Panc1 (cell line): ENCODE measurements at regions not wholly inside any gene's neighbourhood (a gene's known extent, or its start where the extent isn't known, plus 50 kb on each side); places are given as distances from the start of the nearest gene placed in this dataset. TPM values are rescaled to one million over a fixed set of nuclear protein-coding genes. Genes with fewer than 3 reads are reported as not detected.

ENCODE experiments used
- ATAC-seq: fragments of 200-7000 bp; cut with Tn5 transposase; 2 replicates; pipeline ENCODE4 v1.9.1; 2020; ENCODE audit warnings: mild to moderate bottlenecking, moderate library complexity
- BruUV-seq: library from RNA; stranded (reverse); fragments of 400-500 nt; replicated peaks from 2 replicates; lab custom pipeline; 2021; lab: Mats Ljungman, UMichigan
- CTCF ChIA-PET: fragments of 300-600 bp; sonication (Branson Sonifier 250); formaldehyde crosslinking; loops from one replicate; lab custom pipeline; 2022; ENCODE audit warnings: antibody characterized with exemption; lab: Charles Lee
- POLR2A ChIA-PET: fragments of 300-600 bp; sonication (Branson Sonifier 250); formaldehyde crosslinking; loops from one replicate; lab custom pipeline; 2022; ENCODE audit warnings: antibody characterized with exemption; lab: Charles Lee
- DNase-seq: peaks from one replicate; pipeline ENCODE4 v3.0.0-alpha.2; 2010; ENCODE audit warnings: low read depth, low spot score
- H3K27ac ChIP-seq: 2 replicates; pipeline ENCODE4 v1.5.1; 2011; ENCODE audit warnings: mild to moderate bottlenecking, low read length, inconsistent platforms
- H3K27me3 ChIP-seq: fragments of 200-500 bp; sonication (Bioruptor generic); 2 replicates; pipeline ENCODE4 v1.6.0; 2014; ENCODE audit warnings: low read length, inconsistent platforms; ENCODE audit not compliant: control insufficient read depth, insufficient read depth
- H3K36me3 ChIP-seq: fragments of 200-500 bp; sonication (Bioruptor generic); 2 replicates; pipeline ENCODE4 v1.5.1; 2014; ENCODE audit warnings: inconsistent platforms, mild to moderate bottlenecking, low read length, moderate library complexity; ENCODE audit not compliant: control insufficient read depth, insufficient read depth
- H3K4me1 ChIP-seq: 2 replicates; pipeline ENCODE4 v1.5.1; 2011; ENCODE audit warnings: inconsistent platforms, mild to moderate bottlenecking, low read length, moderate library complexity; ENCODE audit not compliant: control insufficient read depth, insufficient read depth
- H3K4me3 ChIP-seq, 2 experiments: 2 replicates each; pipeline ENCODE4 v1.5.1; 2011 to 2012; ENCODE audit warnings: low read depth in 2 of 2, low read length in 2 of 2, mild to moderate bottlenecking in 2 of 2, inconsistent platforms in 1 of 2, moderate library complexity in 1 of 2
- H3K9me3 ChIP-seq: fragments of 200-500 bp; sonication (Bioruptor generic); 2 replicates; pipeline ENCODE4 v1.5.1; 2014; ENCODE audit warnings: low read depth, mild to moderate bottlenecking, inconsistent platforms, low read length, moderate library complexity; ENCODE audit not compliant: control insufficient read depth, insufficient read depth
- CTCF ChIP-seq: fragments of 450-650 bp; IDR thresholded peaks from 2 replicates; pipeline ENCODE4 v1.5.1; 2017; ENCODE audit warnings: mild to moderate bottlenecking
- POLR2AphosphoS5 ChIP-seq: IDR thresholded peaks from 2 replicates; pipeline ENCODE4 v1.6.1; 2012; ENCODE audit warnings: mild to moderate bottlenecking, low read depth, low read length, moderate library complexity
- REST ChIP-seq, 2 experiments: IDR thresholded peaks; 2 replicates each; pipeline ENCODE4 v1.6.1; 2011 to 2012; ENCODE audit warnings: low read depth in 2 of 2, control low read depth in 1 of 2, low read length in 1 of 2, mild to moderate bottlenecking in 1 of 2, moderate library complexity in 1 of 2; ENCODE audit not compliant: insufficient read depth in 1 of 2
- SIN3A ChIP-seq: IDR thresholded peaks from 2 replicates; pipeline ENCODE4 v1.6.1; 2012; ENCODE audit warnings: low read depth, mild to moderate bottlenecking, low read length, moderate library complexity, borderline replicate concordance; ENCODE audit not compliant: insufficient read depth
- TCF7L2 ChIP-seq: IDR thresholded peaks from 2 replicates; pipeline ENCODE4 v1.6.1; 2011; ENCODE audit warnings: mild to moderate bottlenecking, low read depth, low read length, inconsistent platforms
- in situ Hi-C: cut with HindIII; loops from 2 replicates; pipeline ENCODE4 v1.10.0; 2016; ENCODE audit warnings: low sequenced_read_pairs, low pct_unique_long_range_greater_than_20kb
- intact Hi-C: fragments of 100-400 bp; cut with micrococcal nuclease; formaldehyde crosslinking; loops from one replicate; pipeline ENCODE4 v1.10.0; 2022; ENCODE audit not compliant: unreplicated experiment
- microRNA-seq: library from miRNA; unstranded; fragments of <30 nt; microRNA quantifications from one replicate; pipeline ENCODE4 v1.1.0, GENCODE V29; 2020; ENCODE audit not compliant: unreplicated experiment

GRCh38 chr9:106800701-106801270 is 62.2 kb upstream of the ZNF462 start:
- ChIA-PET CTCF (interaction anchor here (0.6 kb wide), 1 partner anchor 567 kb away, joined by 3 read pairs; no protein-coding TSS in a partner anchor), POLR2A (interaction anchor here (0.6 kb wide), 1 partner anchor 63 kb away, joined by 8 read pairs; no protein-coding TSS in a partner anchor)
- Histone ChIP-seq H3K27me3 (no peaks in the 10 kb centered on the region), H3K4me3 (no peak overlapping the region), H3K36me3 (no peaks in the 10 kb centered on the region), H3K27ac (no peak overlapping the region), H3K4me1 (no peaks in the 10 kb centered on the region), H3K9me3 (no peaks in the 10 kb centered on the region)
- intact Hi-C loops: no loop called here
- no peak for DNase-seq
- no peak for TF ChIP-seq TCF7L2
- TF ChIP-seq REST (IDR thresholded peaks at IDR 0.05; ENCODE audit: insufficient read depth in 1 of 2, low read depth in 2 of 2, low read length in 1 of 2): no peak
- TF ChIP-seq SIN3A: no peak
- TF ChIP-seq POLR2AphosphoS5: no peak
- no peak for TF ChIP-seq CTCF
- BruUV-seq: no TSS peak
- in situ Hi-C loops: no loop called here
- no peak for ATAC-seq

GRCh38 chr9:106801816-106802215 is 61.1 kb upstream of the ZNF462 start:
- ATAC-seq: no peak
- no peaks in the 10 kb centered on the region for H3K9me3 ChIP-seq
- in situ Hi-C loops (no loop called here), intact Hi-C loops (no loop called here)
- no peak for TF ChIP-seq CTCF
- no peak for TF ChIP-seq REST (IDR thresholded peaks at IDR 0.05; ENCODE audit: insufficient read depth in 1 of 2, low read depth in 2 of 2, low read length in 1 of 2)
- TF ChIP-seq TCF7L2: no peak
- no peak for TF ChIP-seq SIN3A
- TF ChIP-seq POLR2AphosphoS5: no peak
- no peak overlapping the region for H3K27ac ChIP-seq
- H3K4me1 ChIP-seq: no peaks in the 10 kb centered on the region
- ChIA-PET CTCF (no interaction called here), POLR2A (no interaction called here)
- H3K4me3 ChIP-seq: no peak overlapping the region
- no TSS peak for BruUV-seq
- H3K36me3 ChIP-seq: no peaks in the 10 kb centered on the region
- no peaks in the 10 kb centered on the region for H3K27me3 ChIP-seq
- no peak for DNase-seq

Small RNAs in the stretch of these regions (microRNA-seq; reads per million reads assigned to microRNA genes)
- not detected for gene MIR8081
